CD4-positive, alpha-beta T cell treated with Interleukin-4 for 1 hour (primary cell): ENCODE measurements at regions not wholly inside any gene's neighbourhood (a gene's known extent, or its start where the extent isn't known, plus 50 kb on each side); places are given as distances from the start of the nearest gene placed in this dataset.

Experiments used
- DNase-seq, 2 donors: peaks; one replicate each; pipeline ENCODE4 v3.0.0-alpha.2; 2020 to 2022

GRCh38 chr11:86193297-86194095 is 51.1 kb upstream of the EED start:
- DNase-seq = peak; percentile 72 to 82

DNA sequence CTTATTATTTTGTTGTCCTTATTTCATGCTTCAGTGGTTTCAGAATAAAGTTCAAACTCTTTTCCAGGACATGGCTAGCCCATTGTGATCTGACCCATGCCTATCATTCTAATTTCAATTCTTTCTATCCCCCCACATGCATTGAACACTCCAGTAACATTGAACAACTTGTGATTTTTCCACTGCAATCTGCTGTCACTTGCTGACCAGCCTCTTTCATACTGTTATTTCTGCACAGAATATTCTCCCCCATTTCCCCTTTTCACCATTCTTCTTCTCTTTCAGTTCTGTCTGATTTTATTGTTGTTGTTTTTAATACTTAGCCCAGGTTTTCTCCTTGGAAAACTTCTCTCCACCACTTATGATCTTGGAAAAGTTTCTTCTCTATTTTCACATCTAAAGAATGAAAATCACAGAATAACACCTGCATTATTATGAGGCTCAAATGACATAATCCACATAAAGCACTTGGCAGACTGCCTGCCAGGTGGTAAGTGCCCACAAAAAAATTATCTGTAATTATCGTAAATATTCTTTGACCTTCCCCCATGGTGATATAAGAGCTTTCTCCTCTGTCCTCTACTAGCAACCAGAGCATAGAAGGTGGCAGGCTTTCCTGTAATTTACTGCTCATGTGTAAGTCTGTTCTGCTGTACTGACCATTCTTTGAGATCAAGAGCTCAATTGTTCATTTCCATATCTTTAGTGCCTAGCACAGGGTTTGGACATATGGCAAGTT is 51.9 kb upstream of the EED start:
- DNase-seq = no peak

DNA sequence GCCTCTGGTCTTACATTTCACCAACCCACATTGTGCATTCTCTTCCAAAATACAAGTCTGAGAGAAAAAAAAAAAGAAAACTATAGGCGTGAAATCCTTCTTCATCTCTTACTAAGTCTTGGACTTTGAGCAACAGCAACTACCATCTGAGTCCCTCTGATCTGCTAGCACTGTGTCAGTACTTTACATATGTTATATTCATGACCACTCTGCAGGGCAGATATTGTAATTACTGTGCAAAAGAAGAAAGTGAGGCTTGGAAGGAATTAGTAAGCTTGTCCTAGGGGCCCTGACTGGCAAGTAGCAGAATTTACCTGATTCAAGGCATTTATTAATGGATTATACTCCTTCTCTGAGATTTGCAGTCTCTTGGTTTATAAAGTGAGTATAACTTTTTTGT is 52.7 kb upstream of the EED start:
- no peak for DNase-seq

DNA sequence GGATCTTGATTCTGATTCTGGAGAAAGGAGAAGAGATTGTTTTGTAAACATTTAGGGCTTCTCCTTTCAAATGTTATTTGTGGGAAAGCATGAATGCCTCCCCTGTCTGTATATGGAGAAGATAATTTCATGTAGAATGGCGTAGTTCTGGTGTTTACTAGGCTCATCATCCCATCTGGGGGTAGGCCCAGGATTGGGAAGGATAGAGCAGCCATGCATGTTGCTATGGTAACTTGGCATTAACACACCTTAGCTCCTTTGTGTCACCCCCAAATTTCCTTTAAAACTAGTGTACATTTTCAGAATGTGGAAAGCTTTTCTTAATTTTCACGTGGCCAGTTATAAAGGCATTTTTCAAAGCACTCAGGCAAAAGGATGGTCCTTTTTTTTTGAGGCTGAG is 57.5 kb upstream of the EED start:
- no peak for DNase-seq

GRCh38 chr11:86186386-86186785 is 58.2 kb upstream of the EED start:
- DNase-seq = no peak

DNA sequence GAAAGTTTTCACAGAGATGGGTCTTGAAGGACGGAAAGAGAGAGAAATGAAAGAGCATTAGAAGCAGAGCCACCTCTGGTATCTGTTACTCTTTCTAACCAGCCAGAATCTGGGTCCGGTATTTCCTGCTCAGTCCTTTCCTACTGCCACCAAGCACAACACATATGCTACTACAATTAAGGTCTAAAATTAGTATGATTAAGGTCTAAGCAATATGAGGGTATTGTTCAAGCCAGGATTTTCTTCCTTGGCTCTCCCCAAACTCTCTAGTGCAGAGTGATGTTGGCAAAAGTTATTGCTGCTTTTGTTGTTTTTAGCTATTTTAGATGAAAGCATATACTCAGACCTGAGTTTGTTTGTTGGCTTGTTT is 59.2 kb upstream of the EED start:
- DNase-seq = no peak

DNA sequence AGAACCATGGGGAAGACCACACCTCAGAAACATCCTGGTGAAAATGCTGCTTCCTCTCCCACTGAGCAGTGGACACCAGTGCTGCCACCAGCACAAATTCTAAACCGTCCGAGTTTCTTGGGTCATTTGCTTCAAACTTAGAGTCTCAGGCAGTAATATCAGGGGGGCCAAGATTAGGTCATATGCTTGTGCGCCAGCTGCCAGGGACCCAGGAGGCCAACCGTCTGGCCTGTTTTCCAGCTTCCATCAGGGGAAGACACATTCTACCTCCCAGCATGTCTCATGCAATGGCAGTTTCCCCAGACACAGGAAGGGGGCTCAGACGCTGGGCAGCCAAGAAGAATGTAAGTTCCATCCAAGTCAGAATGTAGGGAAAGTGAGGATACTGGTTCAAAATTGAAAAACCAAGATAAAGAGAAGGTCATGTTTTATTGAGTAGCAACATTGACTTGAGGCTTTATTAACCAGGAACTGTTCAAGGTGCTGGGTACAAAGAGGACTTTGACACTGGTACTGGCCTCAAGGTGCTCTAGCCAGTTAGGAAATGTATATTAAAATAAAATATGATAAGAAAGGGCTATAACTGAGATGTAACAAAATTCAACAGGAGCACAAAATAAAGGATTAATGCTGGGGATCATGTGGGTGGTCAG is 59.7 kb upstream of the EED start:
- no peak for DNase-seq

- peak in 1 of 2 donors; percentile 45 for DNase-seq
Observed at GRCh38 chr11:86183694-86184093, 60.9 kb upstream of the EED start.

- peak; percentile 24 to 41 for DNase-seq
Observed at GRCh38 chr11:86182976-86183584, 61.5 kb upstream of the EED start.

- DNase-seq = no peak
Observed at GRCh38 chr11:86181379-86181778, 63.2 kb upstream of the EED start.

GRCh38 chr11:86180851-86181250 is 63.7 kb upstream of the EED start:
- no peak for DNase-seq

GRCh38 chr11:86180423-86180822 is 64.1 kb upstream of the EED start:
- DNase-seq = no peak

DNA sequence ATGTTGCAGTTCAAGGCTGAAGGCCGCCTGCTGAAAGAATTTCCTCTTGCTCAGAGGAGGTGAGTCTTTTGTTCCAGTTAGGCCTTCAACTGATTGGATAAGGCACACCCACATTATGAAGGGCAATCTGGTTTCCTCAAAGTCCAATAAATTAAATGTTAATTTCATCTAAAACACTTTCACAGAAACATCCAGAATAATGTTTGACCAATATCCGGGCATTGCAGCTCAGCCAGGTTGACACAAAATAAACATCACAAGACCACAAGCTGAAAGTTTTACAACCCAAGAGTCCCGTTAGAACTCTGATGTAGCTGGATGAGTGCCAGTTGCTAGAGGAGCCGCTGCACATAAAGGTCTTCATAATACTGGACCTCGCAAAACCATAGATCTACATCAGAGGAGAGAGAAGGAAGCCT is 64.9 kb upstream of the EED start:
- DNase-seq = no peak

DNA sequence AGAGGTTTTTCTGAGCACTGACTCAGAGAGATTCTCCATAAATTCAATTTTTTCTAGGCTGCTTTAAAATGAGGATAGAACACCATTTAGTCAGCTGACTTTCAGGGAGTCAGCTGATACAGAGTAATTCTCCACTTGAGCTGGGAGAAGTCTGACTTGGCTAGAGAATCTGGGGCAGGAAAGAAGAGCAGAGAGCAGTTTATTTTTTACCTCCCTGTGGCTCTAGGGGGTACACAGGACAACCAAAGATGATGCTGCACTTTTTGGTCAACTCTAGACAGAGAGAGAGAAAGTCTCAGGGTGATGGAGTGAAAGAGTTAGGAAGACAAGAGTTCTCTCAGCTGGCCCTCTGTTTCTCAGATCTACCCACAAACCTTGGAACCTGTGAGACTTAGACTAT is 67.3 kb upstream of the EED start:
- no peak for DNase-seq

- peak; percentile 22 to 74 for DNase-seq
Observed at GRCh38 chr11:86176165-86176884, 68.2 kb upstream of the EED start.

DNA sequence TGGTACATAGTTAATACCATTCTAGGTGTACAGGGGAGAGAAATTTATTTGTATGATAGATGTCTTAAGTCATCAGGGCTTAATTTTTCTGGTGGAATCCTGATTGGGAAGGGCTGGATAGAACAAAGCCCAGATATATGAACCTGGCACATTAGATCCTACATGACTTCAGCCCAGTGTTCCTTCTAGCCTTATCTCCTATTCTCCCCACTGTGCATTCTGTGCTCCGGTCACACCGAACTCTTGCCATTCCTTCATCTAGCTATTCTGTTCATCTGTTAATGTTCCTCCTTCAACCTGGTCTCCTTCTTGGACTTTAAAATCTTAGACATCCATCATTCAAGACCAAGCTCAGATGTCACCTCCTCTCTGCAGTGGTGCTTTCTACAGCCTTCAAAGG is 68.9 kb upstream of the EED start:
- DNase-seq = no peak

DNA sequence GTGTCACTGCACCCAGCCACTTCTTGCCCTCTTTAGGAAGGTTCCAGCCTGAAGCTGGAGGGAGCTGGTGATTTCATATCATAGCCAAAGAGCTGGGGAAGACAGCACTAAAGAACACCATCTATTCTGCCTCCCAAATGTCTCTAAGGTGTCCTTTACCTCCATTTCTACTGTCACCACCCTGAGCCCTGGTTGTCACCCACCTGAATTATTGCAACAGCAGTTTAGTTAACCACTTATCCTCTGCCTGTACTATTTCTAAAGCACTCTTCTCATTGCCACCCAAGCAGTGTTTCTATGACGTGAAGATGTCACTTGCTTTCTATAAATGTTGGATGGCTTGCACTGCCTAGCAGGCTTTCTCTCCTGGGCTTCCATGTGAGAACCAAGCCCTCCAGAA is 69.4 kb upstream of the EED start:
- DNase-seq = no peak

GRCh38 chr11:86174101-86175046 is 70.2 kb upstream of the EED start:
- DNase-seq = no peak

- DNase-seq = no peak
Observed at GRCh38 chr11:86172894-86173293, 71.7 kb upstream of the EED start.

DNA sequence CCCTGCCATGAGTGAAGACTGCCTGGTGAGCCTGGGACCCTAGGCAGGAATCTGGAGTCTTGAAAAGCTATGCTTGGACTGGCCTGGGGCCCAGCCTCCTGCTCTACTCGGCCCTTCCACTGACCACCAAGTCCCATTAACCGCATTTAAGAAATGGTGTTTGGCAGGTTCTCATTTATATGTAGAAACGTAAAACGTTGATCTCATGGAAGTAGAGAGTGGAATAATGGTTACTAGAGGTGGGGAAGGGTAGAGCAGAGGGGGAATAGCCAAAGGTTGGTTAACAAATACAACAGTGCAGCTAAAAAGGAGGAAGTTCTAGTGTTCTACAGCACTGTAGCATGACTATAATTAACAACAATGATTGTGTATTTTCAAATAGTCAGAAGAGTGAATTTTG is 72.9 kb upstream of the EED start:
- no peak for DNase-seq

- no peak for DNase-seq
Observed at GRCh38 chr11:86167499-86168164, 76.9 kb upstream of the EED start.
